MM.1S (cell line): ENCODE measurements at regions not wholly inside any gene's neighbourhood (a gene's known extent, or its start where the extent isn't known, plus 50 kb on each side); places are given as distances from the start of the nearest gene placed in this dataset.

Source experiments
- DNase-seq: peaks from one replicate; pipeline ENCODE4 v3.0.0-alpha.2; 2015
- H2AFZ ChIP-seq: fragments of 300-600 bp; sonication (generic); 2 replicates; pipeline ENCODE4 v1.6.0; 2016; ENCODE audit warnings: antibody characterized with exemption, low read length
- H3F3A ChIP-seq: fragments of 300-600 bp; sonication (generic); 2 replicates; pipeline ENCODE4 v1.6.1; 2016; ENCODE audit warnings: mild to moderate bottlenecking, antibody characterized with exemption, low read length, moderate library complexity, mixed read lengths; ENCODE audit not compliant: insufficient read depth
- H3K27ac ChIP-seq: fragments of 300-600 bp; sonication (generic); 2 replicates; pipeline ENCODE4 v1.5.1; 2016; ENCODE audit warnings: mild to moderate bottlenecking, low read length
- H3K27me3 ChIP-seq: fragments of 300-600 bp; sonication (generic); replicated peaks from 2 replicates; pipeline ENCODE4 v1.6.0; 2016; ENCODE audit warnings: low read length; ENCODE audit not compliant: insufficient read depth
- H3K36me3 ChIP-seq: fragments of 300-600 bp; sonication (generic); replicated peaks from 2 replicates; pipeline ENCODE4 v1.6.1; 2016; ENCODE audit warnings: mild to moderate bottlenecking, low read length, mixed read lengths; ENCODE audit not compliant: insufficient read depth
- H3K4me1 ChIP-seq: fragments of 300-600 bp; sonication (generic); 2 replicates; pipeline ENCODE4 v1.6.1; 2016; ENCODE audit warnings: low read length, mixed read lengths
- H3K4me2 ChIP-seq: fragments of 300-600 bp; sonication (generic); 2 replicates; pipeline ENCODE4 v1.6.0; 2016; ENCODE audit warnings: low read depth, low read length
- H3K4me3 ChIP-seq: fragments of 300-600 bp; sonication (generic); 2 replicates; pipeline ENCODE4 v1.5.1; 2016; ENCODE audit warnings: low read length, mixed read lengths
- H3K79me2 ChIP-seq: fragments of 300-600 bp; sonication (generic); 2 replicates; pipeline ENCODE4 v1.6.1; 2016; ENCODE audit warnings: mixed run types, low read length, mixed read lengths
- H3K9ac ChIP-seq: fragments of 300-600 bp; sonication (generic); 2 replicates; pipeline ENCODE4 v1.6.1; 2016; ENCODE audit warnings: low read length, mixed read lengths
- H3K9me2 ChIP-seq: fragments of 300-600 bp; sonication (generic); replicated peaks from 2 replicates; pipeline ENCODE4 v1.6.1; 2016; ENCODE audit warnings: mild to moderate bottlenecking, low read length, mixed read lengths; ENCODE audit not compliant: insufficient read depth
- H3K9me3 ChIP-seq: fragments of 300-600 bp; sonication (generic); replicated peaks from 2 replicates; pipeline ENCODE4 v1.6.1; 2016; ENCODE audit warnings: mild to moderate bottlenecking, low read length, mixed read lengths; ENCODE audit not compliant: insufficient read depth
- H4K20me1 ChIP-seq: fragments of 300-600 bp; sonication (generic); 2 replicates; pipeline ENCODE4 v1.6.1; 2016; ENCODE audit warnings: mild to moderate bottlenecking, low read length, moderate library complexity, mixed read lengths; ENCODE audit not compliant: insufficient read depth
- CTCF ChIP-seq: fragments of 300-600 bp; sonication (generic); IDR thresholded peaks from 2 replicates; pipeline ENCODE4 v1.5.1; 2016; ENCODE audit warnings: antibody characterized with exemption, low read length, mixed read lengths
- EZH2 ChIP-seq: fragments of 300-600 bp; sonication (generic); optimal IDR thresholded peaks from 2 replicates; pipeline ENCODE3; 2017; ENCODE audit warnings: low read depth, mild to moderate bottlenecking, antibody characterized with exemption, low read length, mixed read lengths
- EZH2phosphoT487 ChIP-seq: fragments of 300-600 bp; sonication (generic); IDR thresholded peaks from 2 replicates; pipeline ENCODE4 v1.6.1; 2018; ENCODE audit warnings: antibody characterized with exemption, low read length

GRCh38 chr9:86529496-86530275 is 175.5 kb upstream of the TUT7 start:
- Histone ChIP-seq H3K9me3 (no peaks in the 10 kb centered on the region), H3K9me2 (no peaks in the 10 kb centered on the region), H3F3A (no peaks in the 10 kb centered on the region), H3K36me3 (no peaks in the 10 kb centered on the region), H4K20me1 (no peaks in the 10 kb centered on the region), H2AFZ (no peak overlapping the region), H3K4me1 (no peaks in the 10 kb centered on the region), H3K27ac (no peak overlapping the region), H3K4me3 (no peak overlapping the region), H3K79me2 (no peaks in the 10 kb centered on the region), H3K4me2 (no peak overlapping the region), H3K27me3 (no peaks in the 10 kb centered on the region), H3K9ac (no peak overlapping the region)
- no peak for DNase-seq
- TF ChIP-seq EZH2, result no peak
- TF ChIP-seq CTCF, result no peak
- no peak for TF ChIP-seq EZH2phosphoT487

GRCh38 chr9:86526021-86526420 is 171.8 kb upstream of the TUT7 start:
- no peak overlapping the region for H3K4me3 ChIP-seq
- no peaks in the 10 kb centered on the region for H3K36me3 ChIP-seq
- no peaks in the 10 kb centered on the region for H3F3A ChIP-seq
- no peak overlapping the region for H3K4me2 ChIP-seq
- TF ChIP-seq EZH2phosphoT487 (no peak), EZH2 (no peak), CTCF (no peak)
- H3K4me1 ChIP-seq, result no peaks in the 10 kb centered on the region
- no peaks in the 10 kb centered on the region for H3K79me2 ChIP-seq
- H3K9ac ChIP-seq, result no peak overlapping the region
- no peak overlapping the region for H3K27ac ChIP-seq
- H4K20me1 ChIP-seq, result no peaks in the 10 kb centered on the region
- no peak for DNase-seq
- H3K27me3 ChIP-seq, result no peaks in the 10 kb centered on the region
- H3K9me3 ChIP-seq, result no peaks in the 10 kb centered on the region
- no peaks in the 10 kb centered on the region for H3K9me2 ChIP-seq
- no peak overlapping the region for H2AFZ ChIP-seq

GRCh38 chr9:86525182-86525581 is 171.0 kb upstream of the TUT7 start:
- no peak for DNase-seq

More at GRCh38 chr9:86525182-86525581, 171.0 kb upstream of the TUT7 start:
- Histone ChIP-seq H3K4me2 (no peak overlapping the region), H3F3A (no peaks in the 10 kb centered on the region), H3K4me1 (no peaks in the 10 kb centered on the region), H3K27me3 (no peaks in the 10 kb centered on the region), H3K9me2 (no peaks in the 10 kb centered on the region), H3K79me2 (no peaks in the 10 kb centered on the region), H3K9ac (no peak overlapping the region), H3K27ac (no peak overlapping the region), H3K36me3 (no peaks in the 10 kb centered on the region), H2AFZ (no peak overlapping the region), H3K9me3 (no peaks in the 10 kb centered on the region), H3K4me3 (no peak overlapping the region), H4K20me1 (no peaks in the 10 kb centered on the region)
- TF ChIP-seq EZH2phosphoT487 (no peak), EZH2 (no peak), CTCF (no peak)
